Renal cortex interstitium (tissue), 11 donors: ENCODE measurements at regions not wholly inside any gene's neighbourhood (a gene's known extent, or its start where the extent isn't known, plus 50 kb on each side); places are given as distances from the start of the nearest gene placed in this dataset.

Source experiments
- DNase-seq, 11 donors: peaks; one replicate each; pipeline ENCODE4 v3.0.0-alpha.2; 2013; ENCODE audit warnings: low read depth in 9 of 11, low spot score in 4 of 11; ENCODE audit errors: extremely low read depth in 1 of 11

DNA sequence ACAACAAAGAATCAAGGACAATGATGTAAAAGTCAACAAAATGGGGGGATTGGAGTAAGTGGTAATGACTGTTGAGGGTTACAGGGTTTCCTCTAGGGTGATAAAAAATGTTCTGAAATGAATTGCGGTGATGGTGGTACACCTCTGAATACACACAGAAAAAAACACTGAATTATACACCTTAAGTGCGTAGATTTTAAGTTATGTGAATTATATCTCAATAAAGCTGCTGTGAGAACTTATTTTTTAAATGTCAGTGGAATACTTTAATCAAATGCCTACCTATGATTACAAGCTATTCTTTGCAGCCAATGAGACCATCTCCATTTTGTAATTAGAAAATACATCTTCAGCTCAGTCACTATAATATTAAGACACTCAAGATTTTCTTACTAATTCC, 53.5 kb downstream of the ZNF608 start:
- no peak for DNase-seq

GRCh38 chr5:124692324-124692723, 54.1 kb downstream of the ZNF608 start:
- DNase-seq = no peak

DNA sequence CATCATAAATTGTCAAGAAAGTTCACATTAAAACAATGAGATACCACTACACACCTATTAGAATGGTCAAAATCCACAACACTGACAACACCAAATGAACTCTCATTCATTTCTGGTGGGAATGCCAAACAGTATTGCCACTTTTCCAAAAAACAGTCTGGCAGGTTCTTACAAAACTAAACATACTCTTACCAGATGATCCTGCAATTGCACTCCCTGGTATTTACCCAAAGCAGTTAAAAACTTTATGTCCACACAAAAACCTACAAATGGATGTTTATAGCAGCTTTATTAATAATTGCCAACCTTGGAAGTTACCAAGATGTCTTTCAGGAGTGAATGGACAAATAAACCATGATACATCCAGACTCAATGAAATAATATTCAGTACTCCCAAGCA, 56.8 kb downstream of the ZNF608 start:
- no peak for DNase-seq

GRCh38 chr5:124686239-124687004, 60.0 kb downstream of the ZNF608 start:
- DNase-seq = no peak

GRCh38 chr5:124685404-124685930, 61.0 kb downstream of the ZNF608 start:
- no peak for DNase-seq

GRCh38 chr5:124683917-124684555, 62.4 kb downstream of the ZNF608 start:
- DNase-seq = no peak

- no peak for DNase-seq
These were observed 66.8 kb downstream of the ZNF608 start for GRCh38 chr5:124679578-124680199.

GRCh38 chr5:124678922-124679519, 67.4 kb downstream of the ZNF608 start:
- DNase-seq = no peak

GRCh38 chr5:124678468-124678867, 68.0 kb downstream of the ZNF608 start:
- DNase-seq = no peak

- DNase-seq = no peak
These were observed 68.8 kb downstream of the ZNF608 start for GRCh38 chr5:124677374-124678351.

- DNase-seq = no peak
These were observed 70.2 kb downstream of the ZNF608 start for GRCh38 chr5:124675931-124676846.

DNA sequence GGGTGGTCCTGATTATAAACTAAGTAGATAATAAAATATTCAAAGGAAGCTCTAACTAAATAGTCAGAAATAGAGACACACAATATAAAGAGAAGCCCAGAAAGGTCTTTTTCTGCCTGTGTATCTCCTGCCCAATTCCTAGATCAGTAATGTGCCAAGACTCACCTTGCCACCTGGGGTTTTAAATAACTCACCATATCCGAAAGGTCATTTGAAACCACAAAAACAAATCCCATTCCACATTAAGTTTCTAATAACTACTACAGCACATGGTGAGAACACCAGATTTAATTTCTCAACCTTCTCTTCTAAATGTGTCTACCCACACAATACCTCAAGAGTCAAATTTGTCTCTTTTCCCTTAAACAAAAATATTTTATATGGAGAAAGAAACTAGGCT, 75.2 kb downstream of the ZNF608 start:
- no peak for DNase-seq

- no peak for DNase-seq
These were observed 75.7 kb downstream of the ZNF608 start for GRCh38 chr5:124670722-124671184.

GRCh38 chr5:124669956-124670721, 76.3 kb downstream of the ZNF608 start:
- DNase-seq = no peak

- no peak for DNase-seq
These were observed 77.2 kb downstream of the ZNF608 start for GRCh38 chr5:124669300-124669648.

DNA sequence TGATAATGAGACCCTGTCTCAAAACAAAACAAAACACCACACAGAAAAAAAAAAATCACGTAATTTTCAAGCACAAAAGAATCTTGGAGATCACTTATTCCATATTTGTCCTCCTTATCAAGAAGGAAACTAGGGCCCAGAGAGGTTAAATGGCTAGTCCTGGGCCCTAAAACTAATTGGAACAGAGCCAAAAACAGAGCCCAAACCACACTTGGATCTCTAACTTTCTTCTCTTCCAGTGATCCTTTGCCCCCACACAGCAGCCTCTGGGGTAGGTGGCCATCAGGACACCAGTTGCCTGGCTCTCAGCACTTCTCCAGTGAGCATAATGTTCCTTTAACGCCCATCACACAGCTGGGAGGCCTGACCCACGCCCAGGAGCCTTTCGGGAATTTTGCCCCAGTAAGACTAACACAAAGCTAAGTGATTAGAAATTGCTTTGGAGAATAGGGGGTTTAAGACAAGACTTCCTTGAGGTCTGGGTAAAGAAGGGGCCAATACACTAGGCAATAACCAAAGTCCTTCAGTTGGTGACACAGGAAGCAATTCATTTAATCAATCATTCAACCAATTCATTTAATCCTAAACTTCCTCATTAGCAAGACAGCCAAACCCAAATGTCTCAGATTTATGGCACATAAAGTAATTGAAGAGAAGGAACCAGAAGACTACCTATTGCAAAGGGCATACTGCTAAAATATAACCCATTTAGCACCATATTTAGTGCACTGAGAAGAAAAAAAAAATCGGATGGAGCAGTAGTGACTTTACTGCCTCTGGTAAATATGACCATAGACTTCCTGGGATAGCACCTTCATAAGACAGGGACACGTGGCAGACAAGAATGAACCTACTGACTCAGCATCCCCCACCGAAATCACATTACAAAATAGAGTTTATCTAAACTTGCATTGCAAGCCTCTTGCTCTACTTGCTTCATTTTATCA, 77.8 kb downstream of the ZNF608 start:
- DNase-seq = no peak
